GM23248 (cell line): ENCODE measurements at regions not wholly inside any gene's neighbourhood (a gene's known extent, or its start where the extent isn't known, plus 50 kb on each side); places are given as distances from the start of the nearest gene placed in this dataset.
A peak's percentile ranks its signal among the peaks of the same experiment; 100 is the strongest.

ENCODE experiments used
- DNase-seq: peaks from one replicate; pipeline ENCODE4 v3.0.0-alpha.2; 2015
- H2AFZ ChIP-seq: fragments of 200-600 bp; sonication (generic); 2 replicates; pipeline ENCODE4 v1.6.1; 2016; ENCODE audit warnings: antibody characterized with exemption
- H3F3A ChIP-seq: fragments of 200-600 bp; sonication (generic); 2 replicates; pipeline ENCODE4 v1.6.1; 2016; ENCODE audit warnings: mild to moderate bottlenecking, antibody characterized with exemption, mixed run types; ENCODE audit not compliant: insufficient read depth
- H3K27ac ChIP-seq: fragments of 200-600 bp; sonication (generic); 2 replicates; pipeline ENCODE4 v1.5.1; 2016; ENCODE audit warnings: mild to moderate bottlenecking
- H3K27me3 ChIP-seq: fragments of 200-600 bp; sonication (generic); replicated peaks from 2 replicates; pipeline ENCODE4 v1.6.1; 2016; ENCODE audit warnings: mild to moderate bottlenecking; ENCODE audit not compliant: insufficient read depth
- H3K36me3 ChIP-seq: fragments of 200-600 bp; sonication (generic); 2 replicates; pipeline ENCODE4 v1.6.1; 2016; ENCODE audit warnings: low read depth, mild to moderate bottlenecking
- H3K4me1 ChIP-seq: fragments of 200-600 bp; sonication (generic); 2 replicates; pipeline ENCODE4 v1.6.1; 2016; ENCODE audit warnings: mild to moderate bottlenecking; ENCODE audit not compliant: insufficient read depth
- H3K4me2 ChIP-seq: fragments of 200-600 bp; sonication (generic); one replicate; pipeline ENCODE4 v1.6.1; 2016; ENCODE audit warnings: mild to moderate bottlenecking; ENCODE audit not compliant: unreplicated experiment
- H3K4me3 ChIP-seq: fragments of 200-600 bp; sonication (generic); 2 replicates; pipeline ENCODE4 v1.5.1; 2016; ENCODE audit warnings: mild to moderate bottlenecking
- H3K79me2 ChIP-seq: fragments of 200-600 bp; sonication (generic); 2 replicates; pipeline ENCODE4 v1.6.1; 2016; ENCODE audit warnings: mild to moderate bottlenecking; ENCODE audit not compliant: insufficient read depth
- H3K9ac ChIP-seq: fragments of 200-600 bp; sonication (generic); 2 replicates; pipeline ENCODE4 v1.6.1; 2016; ENCODE audit warnings: mild to moderate bottlenecking
- H3K9me2 ChIP-seq: fragments of 200-600 bp; sonication (generic); 2 replicates; pipeline ENCODE4 v1.6.1; 2016; ENCODE audit warnings: mixed run types, mild to moderate bottlenecking, moderate library complexity; ENCODE audit not compliant: insufficient read depth
- H3K9me3 ChIP-seq: fragments of 200-600 bp; sonication (generic); one replicate; pipeline ENCODE4 v1.6.1; 2017; ENCODE audit warnings: low read depth
- H4K20me1 ChIP-seq: fragments of 200-600 bp; sonication (generic); 2 replicates; pipeline ENCODE4 v1.6.0; 2016; ENCODE audit not compliant: insufficient read depth
- EZH2 ChIP-seq: fragments of 200-600 bp; sonication (generic); IDR thresholded peaks from 2 replicates; pipeline ENCODE4 v1.6.1; 2018; ENCODE audit warnings: antibody characterized with exemption, mild to moderate bottlenecking; ENCODE audit not compliant: insufficient read depth, poor library complexity, severe bottlenecking
- EZH2phosphoT487 ChIP-seq: fragments of 200-600 bp; sonication (generic); IDR thresholded peaks from 2 replicates; pipeline ENCODE4 v1.6.1; 2018; ENCODE audit warnings: antibody characterized with exemption, moderate library complexity, mild to moderate bottlenecking, low read depth; ENCODE audit not compliant: insufficient read depth
- WGBS, 2 experiments: methylation state at CpG; one replicate each; pipeline ENCODE4 v1.1.6; 2015 to 2017; ENCODE audit warnings: low lambda C conversion rate in 2 of 2, low coverage in 1 of 2; ENCODE audit errors: missing lambda C conversion rate in 2 of 2; 5-methylcytosine and 5-hydroxymethylcytosine counted together
- in situ Hi-C: fragments of 300-500 bp; cut with MboI; formaldehyde crosslinking; loops from 2 replicates; pipeline ENCODE4 v1.15.0; 2020

GRCh38 chr15:70560617-70561328 lies 202.6 kb downstream of the UACA start:
- Histone ChIP-seq H3K9ac (no peak overlapping the region), H3K27me3 (peaks cover 33% of the 10 kb centered on the region; the same call in 1 of the 2 replicates), H4K20me1 (no peaks in the 10 kb centered on the region), H3K4me1 (peaks cover 6% of the 10 kb centered on the region), H2AFZ (no peak overlapping the region), H3F3A (no peaks in the 10 kb centered on the region), H3K79me2 (no peaks in the 10 kb centered on the region), H3K36me3 (no peaks in the 10 kb centered on the region), H3K4me3 (no peak overlapping the region), H3K9me3 (no peaks in the 10 kb centered on the region), H3K4me2 (no peak overlapping the region), H3K9me2 (no peaks in the 10 kb centered on the region), H3K27ac (no peak overlapping the region)
- 80 to 81% methylated on average over 4 of the region's 4 CpGs for WGBS, 2 experiments
- DNase-seq, result no peak
- no peak for TF ChIP-seq EZH2
- TF ChIP-seq EZH2phosphoT487, result no peak
- in situ Hi-C loops, result no loop called here

GRCh38 chr15:70559265-70560239 lies 203.8 kb downstream of the UACA start:
- H3K79me2 ChIP-seq, result no peaks in the 10 kb centered on the region
- no peak overlapping the region for H3K9ac ChIP-seq
- in situ Hi-C loops, result no loop called here
- H3K36me3 ChIP-seq, result no peaks in the 10 kb centered on the region
- no peaks in the 10 kb centered on the region for H3F3A ChIP-seq
- H3K4me3 ChIP-seq, result no peak overlapping the region
- peaks cover 6% of the 10 kb centered on the region for H3K4me1 ChIP-seq
- TF ChIP-seq EZH2, result no peak
- TF ChIP-seq EZH2phosphoT487, result no peak
- no peak overlapping the region for H2AFZ ChIP-seq
- no peaks in the 10 kb centered on the region for H4K20me1 ChIP-seq
- H3K27me3 ChIP-seq, result peaks cover 32% of the 10 kb centered on the region; the same call in 1 of the 2 replicates
- H3K9me2 ChIP-seq, result no peaks in the 10 kb centered on the region
- peak overlapping the region; percentile 48 for H3K4me2 ChIP-seq
- H3K9me3 ChIP-seq, result no peaks in the 10 kb centered on the region
- 54 to 56% methylated on average over 20 of the region's 20 CpGs for WGBS, 2 experiments
- DNase-seq, result peak; percentile 51
- H3K27ac ChIP-seq, result no peak overlapping the region

- TF ChIP-seq EZH2, result no peak
- TF ChIP-seq EZH2phosphoT487, result no peak
- Histone ChIP-seq H3K4me1 (peaks cover 6% of the 10 kb centered on the region), H3K79me2 (no peaks in the 10 kb centered on the region), H3F3A (no peaks in the 10 kb centered on the region), H2AFZ (no peak overlapping the region), H3K36me3 (no peaks in the 10 kb centered on the region), H3K4me3 (no peak overlapping the region), H3K9me3 (no peaks in the 10 kb centered on the region), H3K27ac (no peak overlapping the region), H3K4me2 (peak overlapping the region; percentile 48), H4K20me1 (no peaks in the 10 kb centered on the region), H3K27me3 (peaks cover 42% of the 10 kb centered on the region), H3K9ac (no peak overlapping the region), H3K9me2 (no peaks in the 10 kb centered on the region)
- WGBS, 2 experiments, result 81 to 86% methylated on average over 9 to 10 of the region's 10 CpGs
- no peak for DNase-seq
- in situ Hi-C loops, result no loop called here
Measured at GRCh38 chr15:70558406-70559264, 204.7 kb downstream of the UACA start.
